H1 (cell line): ENCODE measurements at regions not wholly inside any gene's neighbourhood (a gene's known extent, or its start where the extent isn't known, plus 50 kb on each side); places are given as distances from the start of the nearest gene placed in this dataset.

ENCODE experiments used
- CHD7 ChIP-seq: fragments of 300-600 bp; sonication (generic); IDR thresholded peaks from 2 replicates; pipeline ENCODE4 v1.7.1; 2012; ENCODE audit warnings: low read length, moderate library complexity, mild to moderate bottlenecking, inconsistent platforms; ENCODE audit not compliant: insufficient replicate concordance
- JUN ChIP-seq: IDR thresholded peaks from 2 replicates; pipeline ENCODE4 v1.6.1; 2011; ENCODE audit warnings: low read depth, mild to moderate bottlenecking, improper control_type of control experiment, low read length
- MAFK ChIP-seq: IDR thresholded peaks from 2 replicates; pipeline ENCODE4 v1.6.1; 2012; ENCODE audit warnings: low read depth, mild to moderate bottlenecking, improper control_type of control experiment, low read length
- POLR2A ChIP-seq, 2 experiments: IDR thresholded peaks; 1 replicate in 1 of 2; 2 replicates in 1 of 2; pipeline ENCODE4 v1.6.1; 2011; ENCODE audit warnings: low read depth in 2 of 2, low read length in 2 of 2, mild to moderate bottlenecking in 2 of 2; ENCODE audit errors: control extremely low read depth in 1 of 2
- RXRA ChIP-seq: IDR thresholded peaks from 2 replicates; pipeline ENCODE4 v1.6.1; 2011; ENCODE audit warnings: low read depth, mild to moderate bottlenecking, low read length, moderate library complexity; ENCODE audit not compliant: insufficient read depth
- SIRT6 ChIP-seq: IDR thresholded peaks from one replicate; pipeline ENCODE4 v1.7.1; 2012; ENCODE audit warnings: low read length, inconsistent platforms
- TEAD4 ChIP-seq: IDR thresholded peaks from 2 replicates; pipeline ENCODE4 v1.6.1; 2012; ENCODE audit warnings: low read depth, low read length, inconsistent platforms, mixed read lengths

GRCh38 chr10:29394321-29394932, 105.6 kb downstream of the LYZL1 start (continued):
- TF ChIP-seq CHD7 (no peak), TEAD4 (no peak), MAFK (no peak), RXRA (no peak), SIRT6 (no peak), JUN (no peak), POLR2A (IDR thresholded peaks at IDR 0.05; ENCODE audit: control extremely low read depth in 1 of 2, low read depth in 2 of 2, low read length in 2 of 2) (no peak)
